ENCODE measurements at regions not wholly inside any gene's neighbourhood (a gene's known extent, or its start where the extent isn't known, plus 50 kb on each side); places are given as distances from the start of the nearest gene placed in this dataset.

- TF ChIP-seq, protein P1, sequence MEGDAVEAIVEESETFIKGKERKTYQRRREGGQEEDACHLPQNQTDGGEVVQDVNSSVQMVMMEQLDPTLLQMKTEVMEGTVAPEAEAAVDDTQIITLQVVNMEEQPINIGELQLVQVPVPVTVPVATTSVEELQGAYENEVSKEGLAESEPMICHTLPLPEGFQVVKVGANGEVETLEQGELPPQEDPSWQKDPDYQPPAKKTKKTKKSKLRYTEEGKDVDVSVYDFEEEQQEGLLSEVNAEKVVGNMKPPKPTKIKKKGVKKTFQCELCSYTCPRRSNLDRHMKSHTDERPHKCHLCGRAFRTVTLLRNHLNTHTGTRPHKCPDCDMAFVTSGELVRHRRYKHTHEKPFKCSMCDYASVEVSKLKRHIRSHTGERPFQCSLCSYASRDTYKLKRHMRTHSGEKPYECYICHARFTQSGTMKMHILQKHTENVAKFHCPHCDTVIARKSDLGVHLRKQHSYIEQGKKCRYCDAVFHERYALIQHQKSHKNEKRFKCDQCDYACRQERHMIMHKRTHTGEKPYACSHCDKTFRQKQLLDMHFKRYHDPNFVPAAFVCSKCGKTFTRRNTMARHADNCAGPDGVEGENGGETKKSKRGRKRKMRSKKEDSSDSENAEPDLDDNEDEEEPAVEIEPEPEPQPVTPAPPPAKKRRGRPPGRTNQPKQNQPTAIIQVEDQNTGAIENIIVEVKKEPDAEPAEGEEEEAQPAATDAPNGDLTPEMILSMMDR (conservative IDR thresholded peaks at IDR 0.05), result no peak
- no peak for TF ChIP-seq EZH2 (IDR thresholded peaks at IDR 0.05; ENCODE audit: low read depth)
Observed at GRCh38 chr4:12966726-12967125, 517.4 kb downstream of the RAB28 start.

Measured in PC-9 (cell line).